SK-N-SH (cell line): ENCODE measurements at regions not wholly inside any gene's neighbourhood (a gene's known extent, or its start where the extent isn't known, plus 50 kb on each side); places are given as distances from the start of the nearest gene placed in this dataset.
"Not testable (repeated sequence)": the region's sequence is repeated elsewhere in the genome, so short reads cannot be mapped to it uniquely, and the experiment has no call there.

Source experiments
- CTCF ChIA-PET: fragments of 300-600, 350-600 bp; formaldehyde crosslinking; extraction: SDS; loops from one replicate; lab custom pipeline; 2021; lab: Yijun Ruan, JAX
- POLR2A ChIA-PET: fragments of 350-600 bp; sonication (Branson Sonifier 250); formaldehyde crosslinking; extraction: SDS; loops from one replicate; lab custom pipeline; 2020; ENCODE audit warnings: antibody characterized with exemption, inconsistent platforms; lab: Yijun Ruan, JAX
- DNase-seq: peaks from one replicate; pipeline ENCODE4 v3.0.0; 2012
- H2AFZ ChIP-seq: fragments of 200-600 bp; sonication (generic); 2 replicates; pipeline ENCODE4 v1.8.1; 2016; ENCODE audit warnings: antibody characterized with exemption, mild to moderate bottlenecking, low read depth
- H3F3A ChIP-seq: fragments of 200-600 bp; sonication (generic); replicated peaks from 2 replicates; pipeline ENCODE3; 2016; ENCODE audit warnings: antibody characterized with exemption, mild to moderate bottlenecking; ENCODE audit not compliant: insufficient read depth
- H3K27ac ChIP-seq, 2 experiments: fragments of 200-500 bp in 1 of 2; fragments of 200-600 bp in 1 of 2; sonication (Bioruptor generic) in 1 of 2; sonication (generic), shearing (Covaris generic) in 1 of 2; 2 replicates each; pipeline versions ENCODE4 v1.5.1 to v1.6.1; 2014 to 2016; ENCODE audit warnings: low read depth in 2 of 2, inconsistent platforms in 1 of 2, low read length in 1 of 2, mild to moderate bottlenecking in 1 of 2, mixed read lengths in 1 of 2
- H3K27me3 ChIP-seq: fragments of 200-600 bp; sonication (generic), shearing (Covaris generic); 2 replicates; pipeline ENCODE4 v1.6.1; 2016; ENCODE audit warnings: mixed run types; ENCODE audit not compliant: insufficient read depth
- H3K36me3 ChIP-seq, 2 experiments: fragments of 200-500 bp in 1 of 2; fragments of 200-600 bp in 1 of 2; sonication (Bioruptor generic) in 1 of 2; sonication (generic) in 1 of 2; replicated peaks in 1 of 2; 2 replicates each; pipeline versions ENCODE3 to v1.5.1; 2014 to 2016; ENCODE audit warnings: low read length in 1 of 2, mild to moderate bottlenecking in 1 of 2; ENCODE audit not compliant: insufficient read depth in 2 of 2, control insufficient read depth in 1 of 2
- H3K4me1 ChIP-seq, 2 experiments: fragments of 200-500 bp in 1 of 2; fragments of 200-600 bp in 1 of 2; sonication (Bioruptor generic) in 1 of 2; sonication (generic), shearing (Covaris generic) in 1 of 2; 2 replicates each; pipeline versions ENCODE4 v1.5.1 to v1.6.1; 2014 to 2016; ENCODE audit warnings: low read depth in 1 of 2, low read length in 1 of 2, mixed run types in 1 of 2; ENCODE audit not compliant: insufficient read depth in 2 of 2, control insufficient read depth in 1 of 2
- H3K4me2 ChIP-seq: fragments of 200-600 bp; sonication (generic), shearing (Covaris generic); 2 replicates; pipeline ENCODE4 v1.6.1; 2017; ENCODE audit warnings: mixed run types
- H3K4me3 ChIP-seq, 2 experiments: fragments of 200-500 bp in 1 of 2; fragments of 200-600 bp in 1 of 2; sonication (Bioruptor generic) in 1 of 2; sonication (generic), shearing (Covaris generic) in 1 of 2; 2 replicates each; pipeline versions ENCODE4 v1.5.1 to v1.8.1; 2014 to 2016; ENCODE audit warnings: low read depth in 2 of 2, inconsistent platforms in 1 of 2, low read length in 1 of 2, mild to moderate bottlenecking in 1 of 2, mixed read lengths in 1 of 2, moderate library complexity in 1 of 2
- H3K79me2 ChIP-seq: fragments of 200-600 bp; sonication (generic); 2 replicates; pipeline ENCODE4 v1.8.1; 2017; ENCODE audit warnings: mild to moderate bottlenecking; ENCODE audit not compliant: insufficient read depth
- H3K9ac ChIP-seq: fragments of 200-600 bp; sonication (generic); 2 replicates; pipeline ENCODE4 v1.6.1; 2017; ENCODE audit warnings: mixed run types
- H3K9me2 ChIP-seq: fragments of 200-600 bp; sonication (generic); 2 replicates; pipeline ENCODE4 v1.6.1; 2017; ENCODE audit warnings: mixed run types
- H3K9me3 ChIP-seq: fragments of 200-600 bp; sonication (generic); 2 replicates; pipeline ENCODE4 v1.6.1; 2017; ENCODE audit warnings: mixed run types, mild to moderate bottlenecking, moderate library complexity
- H4K20me1 ChIP-seq: fragments of 200-600 bp; sonication (generic); 2 replicates; pipeline ENCODE4 v1.6.1; 2017; ENCODE audit warnings: mild to moderate bottlenecking, mixed run types; ENCODE audit not compliant: insufficient read depth
- FOXJ3 ChIP-seq: sonication (generic); formaldehyde crosslinking; IDR thresholded peaks from 2 replicates; pipeline ENCODE4 v1.5.1; 2020; ENCODE audit warnings: mild to moderate bottlenecking, missing genetic modification reagents
- GATA2 ChIP-seq: sonication (generic); formaldehyde crosslinking; IDR thresholded peaks from 2 replicates; pipeline ENCODE4 v1.5.0; 2020; ENCODE audit warnings: mild to moderate bottlenecking, missing genetic modification reagents
- MEF2A ChIP-seq: IDR thresholded peaks from 2 replicates; pipeline ENCODE4 v1.4.0; 2012; ENCODE audit warnings: low read depth, borderline replicate concordance
- MXI1 ChIP-seq: IDR thresholded peaks from 2 replicates; pipeline ENCODE4 v1.6.1; 2012; ENCODE audit warnings: mild to moderate bottlenecking, low read depth, low read length, improper control_type of control experiment
- REST ChIP-seq: IDR thresholded peaks from 2 replicates; pipeline ENCODE4 v1.6.1; 2012; ENCODE audit warnings: mild to moderate bottlenecking, low read depth, low read length, moderate library complexity
- SIN3A ChIP-seq: IDR thresholded peaks from 2 replicates; pipeline ENCODE4 v1.6.1; 2012; ENCODE audit warnings: low read depth, mild to moderate bottlenecking, low read length, moderate library complexity, borderline replicate concordance
- SMC3 ChIP-seq: IDR thresholded peaks from 2 replicates; pipeline ENCODE4 v1.6.1; 2012; ENCODE audit warnings: low read depth, low read length, improper control_type of control experiment
- ZBTB33 ChIP-seq: IDR thresholded peaks from 2 replicates; pipeline ENCODE4 v1.4.0; 2012; ENCODE audit warnings: low read depth, borderline replicate concordance
- WGBS: methylation state at CpG from one replicate; pipeline ENCODE4 v1.1.6; 2017; ENCODE audit warnings: low lambda C conversion rate; 5-methylcytosine and 5-hydroxymethylcytosine counted together
- TF ChIP-seq, protein P1 (sequence below): fragments of 150-350 bp; IDR thresholded peaks from 2 replicates; pipeline ENCODE4 v1.6.1; 2017; ENCODE audit warnings: antibody characterized with exemption, low read length, low read depth, borderline replicate concordance

GRCh38 chr2:109716596-109716995 is 77.5 kb upstream of the RGPD5 start:
- CTCF ChIA-PET: interaction anchor here (0.8 kb wide), 1 partner anchor 57 kb away, joined by 4 read pairs; no protein-coding TSS in a partner anchor
- DNase-seq, H2AFZ ChIP-seq, H3K9ac ChIP-seq, H3K9me3 ChIP-seq, H3K36me3 ChIP-seq, H3K4me2 ChIP-seq, H3K4me1 ChIP-seq, H4K20me1 ChIP-seq, H3K4me3 ChIP-seq, H3K9me2 ChIP-seq, H3K79me2 ChIP-seq, POLR2A ChIA-PET, H3K27ac ChIP-seq, H3F3A ChIP-seq, H3K27me3 ChIP-seq: not testable (repeated sequence)
- 93% methylated on average over 4 of the region's 4 CpGs for WGBS

DNA sequence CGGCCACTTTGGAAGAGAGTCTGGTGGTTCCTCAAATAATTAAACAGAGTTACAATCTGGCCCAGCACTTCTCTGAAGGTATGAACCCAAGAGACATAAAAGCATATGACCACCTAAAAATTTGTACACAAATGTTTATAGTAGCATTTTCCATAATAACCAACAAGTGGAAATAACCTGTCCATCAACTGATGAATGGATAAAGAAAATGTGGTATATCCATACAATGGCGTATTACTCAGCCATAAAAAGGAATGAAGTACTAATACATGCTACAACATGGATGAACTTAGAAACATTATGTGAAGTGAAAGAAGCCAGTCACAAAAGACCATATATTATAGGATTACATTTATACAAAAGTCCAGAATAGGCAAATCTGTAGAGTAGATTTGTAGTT is 76.0 kb upstream of the RGPD5 start:
- H3K27ac ChIP-seq: no peak overlapping the region
- no peaks in the 10 kb centered on the region for H3K4me1 ChIP-seq
- WGBS: 97% methylated on average over 2 of the region's 2 CpGs
- no peak overlapping the region for H2AFZ ChIP-seq
- no peak for TF ChIP-seq SIN3A
- no peak for TF ChIP-seq SMC3
- no peak for TF ChIP-seq REST
- TF ChIP-seq, protein P1, sequence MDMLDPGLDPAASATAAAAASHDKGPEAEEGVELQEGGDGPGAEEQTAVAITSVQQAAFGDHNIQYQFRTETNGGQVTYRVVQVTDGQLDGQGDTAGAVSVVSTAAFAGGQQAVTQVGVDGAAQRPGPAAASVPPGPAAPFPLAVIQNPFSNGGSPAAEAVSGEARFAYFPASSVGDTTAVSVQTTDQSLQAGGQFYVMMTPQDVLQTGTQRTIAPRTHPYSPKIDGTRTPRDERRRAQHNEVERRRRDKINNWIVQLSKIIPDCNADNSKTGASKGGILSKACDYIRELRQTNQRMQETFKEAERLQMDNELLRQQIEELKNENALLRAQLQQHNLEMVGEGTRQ: no peak
- TF ChIP-seq MXI1: no peak
- TF ChIP-seq MEF2A: no peak
- no peaks in the 10 kb centered on the region for H3K9me2 ChIP-seq
- no peak overlapping the region for H3K9ac ChIP-seq
- H3K4me2 ChIP-seq: no peak overlapping the region
- H3K27me3 ChIP-seq: no peaks in the 10 kb centered on the region
- no peak for DNase-seq
- H3F3A ChIP-seq: no peaks in the 10 kb centered on the region
- H4K20me1 ChIP-seq: no peaks in the 10 kb centered on the region
- CTCF ChIA-PET: no interaction called here
- POLR2A ChIA-PET: no interaction called here
- H3K4me3 ChIP-seq: no peak overlapping the region
- no peaks in the 10 kb centered on the region for H3K36me3 ChIP-seq
- no peaks in the 10 kb centered on the region for H3K79me2 ChIP-seq
- H3K9me3 ChIP-seq: no peaks in the 10 kb centered on the region

GRCh38 chr2:109719871-109720270 is 74.2 kb upstream of the RGPD5 start:
- no peak overlapping the region for H3K4me2 ChIP-seq
- no peaks in the 10 kb centered on the region for H3K9me3 ChIP-seq
- ChIA-PET POLR2A (no interaction called here), CTCF (no interaction called here)
- H3F3A ChIP-seq: no peaks in the 10 kb centered on the region
- DNase-seq: no peak
- no peak overlapping the region for H3K27ac ChIP-seq
- WGBS: 90% methylated on average over 6 of the region's 6 CpGs
- H2AFZ ChIP-seq: no peak overlapping the region
- no peaks in the 10 kb centered on the region for H3K4me1 ChIP-seq
- H3K9me2 ChIP-seq: no peaks in the 10 kb centered on the region
- no peaks in the 10 kb centered on the region for H3K27me3 ChIP-seq
- no peak overlapping the region for H3K4me3 ChIP-seq
- no peak overlapping the region for H3K9ac ChIP-seq
- no peak for TF ChIP-seq GATA2 (CRISPR knock-in tag)
- TF ChIP-seq FOXJ3 (CRISPR knock-in tag): no peak
- TF ChIP-seq ZBTB33: no peak
- no peaks in the 10 kb centered on the region for H3K79me2 ChIP-seq
- H3K36me3 ChIP-seq: no peaks in the 10 kb centered on the region
- H4K20me1 ChIP-seq: no peaks in the 10 kb centered on the region
